ENCODE measurements at regions not wholly inside any gene's neighbourhood (a gene's known extent, or its start where the extent isn't known, plus 50 kb on each side); places are given as distances from the start of the nearest gene placed in this dataset.

- ATAC-seq (ENCODE audit: low read depth) = no peak
- Histone ChIP-seq H3K27ac (ENCODE audit: insufficient read depth, low read length) (no peak overlapping the region), H4K5ac (ENCODE audit: low read depth, low read length) (no peak overlapping the region), H2AK5ac (ENCODE audit: low read depth, low read length) (no peak overlapping the region), H3K23ac (ENCODE audit: low read depth, low read length) (no peak overlapping the region), H3K79me1 (ENCODE audit: low read depth in 1 of 2, low read length in 2 of 2) (no peaks in the 10 kb centered on the region), H3K4me2 (ENCODE audit: low read depth, low read length) (no peak overlapping the region), H3K4ac (ENCODE audit: low read depth, low read length) (no peak overlapping the region), H3K56ac (ENCODE audit: extremely low read depth, insufficient read depth, low read length) (no peak overlapping the region), H4K91ac (ENCODE audit: insufficient read depth, low read depth, low read length) (no peak overlapping the region), H3K9me3 (ENCODE audit: control insufficient read depth, insufficient read depth, low read length) (0 out of 2 replicates have a peak, but pooled peaks cover 2% of the 10 kb centered on the region), H2AFZ (replicated peaks; ENCODE audit: low read length, poor library complexity) (no peak overlapping the region), H2BK120ac (ENCODE audit: low read depth, low read length) (no peak overlapping the region), H3K9ac (ENCODE audit: low read depth, low read length) (no peak overlapping the region), H3K14ac (replicated peaks; ENCODE audit: low read depth, low read length) (no peak overlapping the region), H4K20me1 (ENCODE audit: insufficient read depth, low read length) (no peaks in the 10 kb centered on the region), H3K18ac (ENCODE audit: low read depth, low read length) (no peak overlapping the region), H4K8ac (ENCODE audit: low read depth in 2 of 2, low read length in 2 of 2) (no peak overlapping the region), H2AK9ac (replicated peaks; ENCODE audit: low read depth, low read length, poor library complexity) (no peak overlapping the region), H2BK5ac (ENCODE audit: low read depth, low read length, poor library complexity, severe bottlenecking) (no peak overlapping the region), H3K27me3 (ENCODE audit: control insufficient read depth, insufficient read depth, low read length) (no peaks in the 10 kb centered on the region), H3K4me1 (ENCODE audit: control insufficient read depth, insufficient read depth, low read length) (no peaks in the 10 kb centered on the region), H2BK20ac (ENCODE audit: low read depth, low read length) (no peak overlapping the region), H3K36me3 (ENCODE audit: control insufficient read depth, insufficient read depth, low read length) (no peaks in the 10 kb centered on the region), H2BK15ac (ENCODE audit: low read depth, low read length) (no peak overlapping the region), H3K4me3 (ENCODE audit: insufficient read depth, low read depth, low read length) (no peak overlapping the region), H3K9me1 (ENCODE audit: insufficient read depth, low read length) (no peaks in the 10 kb centered on the region)
- intact Hi-C loops (cut with micrococcal nuclease) (no loop called here), dilution Hi-C loops (cut with HindIII; ENCODE audit: low sequenced_read_pairs, unreplicated experiment) (no loop called here), in situ Hi-C loops (cut with MboI; ENCODE audit: low sequenced_read_pairs) (no loop called here)
- no peak for TF ChIP-seq RAD21 (IDR thresholded peaks at IDR 0.05; ENCODE audit: low read length)
- TF ChIP-seq FOS (IDR thresholded peaks at IDR 0.05; ENCODE audit: low read depth, low read length) = no peak
- CTCF ChIA-PET = no interaction called here
- DNase-seq = no peak
- 38% methylated on average over 2 of the region's 4 CpGs; no CpG with 5 or more reads in 1 of the 2 experiments for WGBS, 2 experiments (ENCODE audit: extremely low coverage in 2 of 2, insufficient read length in 1 of 2)
- POLR2A ChIA-PET (ENCODE audit: unreplicated experiment) = no interaction called here
- BruUV-seq (replicated peaks) = no TSS peak
Measured at GRCh38 chr4:10344824-10345223, 112.4 kb downstream of the ZNF518B start.
